Heart right ventricle (tissue), 16 donors: ENCODE measurements at regions not wholly inside any gene's neighbourhood (a gene's known extent, or its start where the extent isn't known, plus 50 kb on each side); places are given as distances from the start of the nearest gene placed in this dataset.

Experiments used
- ATAC-seq, 8 donors: fragments of 200-7000 bp; cut with Tn5 transposase; one replicate each; pipeline ENCODE4 v1.9.1; 2020; ENCODE audit warnings: mild to moderate bottlenecking in 8 of 8, moderate library complexity in 8 of 8, moderate number of reproducible peaks in 1 of 8
- DNase-seq, 2 donors: peaks; one replicate each; pipeline ENCODE4 v3.0.0-alpha.2; 2020
- H3K27ac ChIP-seq, 10 donors: fragments of 200-600 bp; sonication (generic) in 2 of 10; one replicate each; pipeline versions ENCODE4 v1.5.0 to v1.8.0; 2020 to 2022; ENCODE audit warnings: mild to moderate bottlenecking in 3 of 10
- H3K27me3 ChIP-seq, 7 donors: fragments of 200-600 bp; one replicate each; pipeline ENCODE4 v1.8.0; 2021 to 2022; ENCODE audit warnings: mild to moderate bottlenecking in 2 of 7
- H3K36me3 ChIP-seq, 9 donors: fragments of 200-600 bp; sonication (generic) in 1 of 9; one replicate each; pipeline versions ENCODE4 v1.5.0 to v1.8.0; 2020 to 2022; ENCODE audit warnings: mild to moderate bottlenecking in 2 of 9
- H3K4me1 ChIP-seq, 9 donors: fragments of 200-600 bp; sonication (generic) in 1 of 9; one replicate each; pipeline versions ENCODE4 v1.5.0 to v1.8.0; 2020 to 2022; ENCODE audit warnings: mild to moderate bottlenecking in 4 of 9
- H3K4me3 ChIP-seq, 10 donors: fragments of 200-600 bp; sonication (generic) in 2 of 10; one replicate each; pipeline versions ENCODE4 v1.5.0 to v1.8.0; 2020 to 2022; ENCODE audit warnings: mild to moderate bottlenecking in 7 of 10, moderate library complexity in 2 of 10
- H3K9me3 ChIP-seq, 11 donors: fragments of 200-600 bp in 10 of 11; sonication (generic) in 2 of 11; one replicate each; pipeline versions ENCODE4 v1.5.0 to v1.8.0; 2013 to 2022; ENCODE audit warnings: mild to moderate bottlenecking in 2 of 11, control low read depth in 1 of 11, moderate library complexity in 1 of 11
- WGBS, 2 donors: extraction: QIAGEN DNeasy Blood & Tissue Kit; methylation state at CpG; one replicate each; pipeline ENCODE4 v1.1.7; 2013; ENCODE audit warnings: inconsistent platforms in 1 of 2; 5-methylcytosine and 5-hydroxymethylcytosine counted together
- intact Hi-C, 10 donors: fragments of 100-400 bp; cut with DNase I; formaldehyde crosslinking; loops; one replicate each; pipeline versions ENCODE4 v1.11.1 to v1.14.2; 2022
- TF ChIP-seq, protein P1 (sequence below), 9 donors: fragments of 200-600 bp; sonication (generic) in 2 of 9; IDR thresholded peaks; one replicate each; pipeline versions ENCODE4 v1.5.0 to v1.8.0; 2021 to 2022; ENCODE audit warnings: antibody characterized with exemption in 9 of 9, mild to moderate bottlenecking in 5 of 9, moderate library complexity in 1 of 9
- donor health status: Arrhythmogenic right ventricular cardiomyopathy.
- donor health status: ischemic (EF 13 %, LVEDD 7.1; RV severe dilation, severe dysfunction).
- donor health status: healthy with polysubstance abuse.
- donor health status: DM: no; HTN: yes; CAD: no.
- donor health status: DM: no; HTN: no; CAD: no.
- donor health status: ischemic (EF 25% LVEDD 6.9; RV normal size, moderate dysfunction).
- donor health status: ischemic (EF 25% LVEDD 5.7; RV mildly dilated, moderate dysfunction).
- donor health status: healthy.
- donor health status: DM: yes; HTN: yes; CAD: no.
- donor health status: Ischemic cardiomyopathy.
- donor health status: ischemic (EF 35%, LVEDD 5.7; RV mildly dilated, moderate dysfunction).
- donor health status: nonischemic (EF 11% LVEDD 7.7; RV severe dilation, severe dysfunction).
- donor health status: DM: yes; HTN: yes; CAD: no.
- donor health status: PGD.
- donor health status: ischemic (EF 29% LVEDD 5.4; RV normal size, mild dysfunction).
- donor health status: nonischemic (EF 23%, LVEDD 6.1; RV moderate dilation, normal function).

DNA sequence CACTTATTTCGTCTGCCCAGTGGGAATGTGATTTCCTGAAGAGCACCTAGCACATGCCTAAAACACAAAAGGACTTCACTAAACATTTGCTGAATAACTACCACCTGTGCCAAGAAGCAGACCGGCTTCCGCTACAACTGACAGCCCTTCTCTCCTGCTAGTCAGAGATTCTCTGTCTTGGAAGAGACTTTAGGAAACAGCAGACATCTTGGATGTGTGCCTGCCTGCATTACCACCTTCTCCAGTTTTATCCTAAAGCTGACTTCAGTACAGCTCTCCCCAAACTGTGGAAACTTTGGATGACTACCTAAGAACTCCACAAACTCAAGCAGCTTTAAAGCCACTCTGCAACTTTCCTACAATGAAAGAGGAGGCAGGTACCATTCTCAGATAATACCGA is 116.5 kb upstream of the MAN2A1 start:
- no peak overlapping the region for H3K4me3 ChIP-seq
- H3K9me3 ChIP-seq: peaks cover 0 to 13% (median 0%) of the 10 kb centered on the region in 11 donors
- H3K27ac ChIP-seq: no peak overlapping the region
- peaks cover 0 to 4% (median 0%) of the 10 kb centered on the region in 7 donors for H3K27me3 ChIP-seq
- H3K4me1 ChIP-seq: no peaks in the 10 kb centered on the region
- ATAC-seq (no peak), DNase-seq (no peak)
- intact Hi-C loops: no loop called here
- H3K36me3 ChIP-seq: no peaks in the 10 kb centered on the region
- TF ChIP-seq, protein P1, sequence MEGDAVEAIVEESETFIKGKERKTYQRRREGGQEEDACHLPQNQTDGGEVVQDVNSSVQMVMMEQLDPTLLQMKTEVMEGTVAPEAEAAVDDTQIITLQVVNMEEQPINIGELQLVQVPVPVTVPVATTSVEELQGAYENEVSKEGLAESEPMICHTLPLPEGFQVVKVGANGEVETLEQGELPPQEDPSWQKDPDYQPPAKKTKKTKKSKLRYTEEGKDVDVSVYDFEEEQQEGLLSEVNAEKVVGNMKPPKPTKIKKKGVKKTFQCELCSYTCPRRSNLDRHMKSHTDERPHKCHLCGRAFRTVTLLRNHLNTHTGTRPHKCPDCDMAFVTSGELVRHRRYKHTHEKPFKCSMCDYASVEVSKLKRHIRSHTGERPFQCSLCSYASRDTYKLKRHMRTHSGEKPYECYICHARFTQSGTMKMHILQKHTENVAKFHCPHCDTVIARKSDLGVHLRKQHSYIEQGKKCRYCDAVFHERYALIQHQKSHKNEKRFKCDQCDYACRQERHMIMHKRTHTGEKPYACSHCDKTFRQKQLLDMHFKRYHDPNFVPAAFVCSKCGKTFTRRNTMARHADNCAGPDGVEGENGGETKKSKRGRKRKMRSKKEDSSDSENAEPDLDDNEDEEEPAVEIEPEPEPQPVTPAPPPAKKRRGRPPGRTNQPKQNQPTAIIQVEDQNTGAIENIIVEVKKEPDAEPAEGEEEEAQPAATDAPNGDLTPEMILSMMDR (IDR thresholded peaks at IDR 0.05): no peak
- 84 to 94% methylated on average over 4 of the region's 4 CpGs for WGBS, 2 donors

DNA sequence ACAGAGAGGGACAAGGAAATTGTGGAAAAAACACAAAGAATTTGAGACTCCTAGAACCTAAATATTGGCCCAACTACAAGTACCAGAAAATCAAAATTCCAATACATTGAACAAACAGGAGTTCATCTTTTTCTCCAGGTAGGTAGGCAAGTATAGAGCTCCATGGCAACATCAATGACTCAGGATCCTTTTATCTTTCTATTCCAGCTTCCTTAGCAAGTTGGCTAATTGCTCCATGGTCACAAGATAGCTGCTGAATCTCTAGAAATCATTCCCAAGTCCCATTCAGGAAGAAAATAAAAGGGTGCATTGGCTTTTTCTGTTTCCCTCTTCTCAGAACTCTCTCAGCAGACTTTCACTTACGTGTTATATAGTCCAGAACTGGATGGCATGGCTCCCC is 117.9 kb upstream of the MAN2A1 start:
- no peak overlapping the region for H3K27ac ChIP-seq
- 77 to 90% methylated on average over 1 of the region's 1 CpG for WGBS, 2 donors
- TF ChIP-seq, protein P1 (IDR thresholded peaks at IDR 0.05): no peak
- peaks cover 0 to 13% (median 0%) of the 10 kb centered on the region in 11 donors for H3K9me3 ChIP-seq
- DNase-seq (no peak), ATAC-seq (no peak)
- H3K4me3 ChIP-seq: no peak overlapping the region
- H3K4me1 ChIP-seq: no peaks in the 10 kb centered on the region
- intact Hi-C loops: no loop called here
- H3K27me3 ChIP-seq: peaks cover 0 to 4% (median 0%) of the 10 kb centered on the region in 7 donors
- no peaks in the 10 kb centered on the region for H3K36me3 ChIP-seq

- ATAC-seq: no peak
- H3K4me1 ChIP-seq: no peaks in the 10 kb centered on the region
- no peak overlapping the region for H3K4me3 ChIP-seq
- H3K36me3 ChIP-seq: no peaks in the 10 kb centered on the region
- intact Hi-C loops: no loop called here
- TF ChIP-seq, protein P1 (IDR thresholded peaks at IDR 0.05): no peak
- DNase-seq: no peak
- H3K9me3 ChIP-seq: peaks cover 0 to 4% (median 0%) of the 10 kb centered on the region in 11 donors
- H3K27me3 ChIP-seq: peaks cover 0 to 4% (median 0%) of the 10 kb centered on the region in 7 donors
- no peak overlapping the region for H3K27ac ChIP-seq
- 90% methylated on average over 20 of the region's 20 CpGs for WGBS, 2 donors
Measured at GRCh38 chr5:109570362-109570874, 119.3 kb upstream of the MAN2A1 start.

DNA sequence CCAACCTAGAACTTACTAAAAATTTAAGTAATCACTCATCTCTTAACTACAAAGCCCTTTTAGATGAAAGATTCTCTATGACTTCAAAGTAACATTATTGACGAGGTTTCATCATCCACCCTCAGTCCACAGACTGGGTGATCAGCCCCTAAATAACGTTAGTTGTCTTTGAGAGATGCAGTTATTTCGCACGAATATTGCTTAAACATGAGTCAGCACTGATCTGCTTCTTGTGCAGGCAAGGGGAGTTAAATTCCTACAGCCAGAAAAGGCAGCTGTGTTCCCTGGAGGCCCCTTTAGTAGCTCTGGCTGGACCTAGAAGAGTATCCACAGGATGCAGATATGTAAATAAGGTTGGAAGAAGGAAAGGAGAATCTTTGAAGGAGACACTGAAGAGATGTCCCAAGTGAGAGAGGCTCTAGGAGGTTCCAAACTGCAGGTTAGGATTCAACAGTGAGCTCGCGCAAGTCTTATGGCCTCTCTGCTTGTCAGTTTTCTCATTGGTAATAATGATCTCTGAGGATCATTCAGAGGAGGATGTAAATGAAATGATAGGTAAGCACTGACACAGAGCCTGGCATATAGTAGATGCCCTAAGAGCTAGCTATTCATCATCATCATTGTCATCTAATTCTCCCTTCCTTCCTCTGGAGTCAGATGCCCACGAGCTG is 122.2 kb upstream of the MAN2A1 start:
- H3K9me3 ChIP-seq: no peaks in the 10 kb centered on the region
- no peaks in the 10 kb centered on the region for H3K4me1 ChIP-seq
- DNase-seq: peak in 1 of 2 donors; percentile 9
- H3K36me3 ChIP-seq: no peaks in the 10 kb centered on the region
- no peak overlapping the region for H3K4me3 ChIP-seq
- WGBS, 2 donors: 65 to 77% methylated on average over 7 of the region's 7 CpGs
- peak in 3 of 8 donors; percentile 19 to 63 (median 46) for ATAC-seq
- H3K27ac ChIP-seq: no peak overlapping the region
- TF ChIP-seq, protein P1 (IDR thresholded peaks at IDR 0.05): no peak
- peaks cover 0 to 2% (median 0%) of the 10 kb centered on the region in 7 donors for H3K27me3 ChIP-seq
- intact Hi-C loops: no loop called here
